Dedifferentiated amniotic fluid mesenchymal stem cell (primary cell): ENCODE measurements at regions not wholly inside any gene's neighbourhood (a gene's known extent, or its start where the extent isn't known, plus 50 kb on each side); places are given as distances from the start of the nearest gene placed in this dataset.
"Not testable (repeated sequence)": the region's sequence is repeated elsewhere in the genome, so short reads cannot be mapped to it uniquely, and the experiment has no call there.

Source experiments
- DNase-seq: peaks from one replicate; pipeline ENCODE4 v3.0.0-alpha.2; 2016; ENCODE audit errors: extremely low spot score

DNA sequence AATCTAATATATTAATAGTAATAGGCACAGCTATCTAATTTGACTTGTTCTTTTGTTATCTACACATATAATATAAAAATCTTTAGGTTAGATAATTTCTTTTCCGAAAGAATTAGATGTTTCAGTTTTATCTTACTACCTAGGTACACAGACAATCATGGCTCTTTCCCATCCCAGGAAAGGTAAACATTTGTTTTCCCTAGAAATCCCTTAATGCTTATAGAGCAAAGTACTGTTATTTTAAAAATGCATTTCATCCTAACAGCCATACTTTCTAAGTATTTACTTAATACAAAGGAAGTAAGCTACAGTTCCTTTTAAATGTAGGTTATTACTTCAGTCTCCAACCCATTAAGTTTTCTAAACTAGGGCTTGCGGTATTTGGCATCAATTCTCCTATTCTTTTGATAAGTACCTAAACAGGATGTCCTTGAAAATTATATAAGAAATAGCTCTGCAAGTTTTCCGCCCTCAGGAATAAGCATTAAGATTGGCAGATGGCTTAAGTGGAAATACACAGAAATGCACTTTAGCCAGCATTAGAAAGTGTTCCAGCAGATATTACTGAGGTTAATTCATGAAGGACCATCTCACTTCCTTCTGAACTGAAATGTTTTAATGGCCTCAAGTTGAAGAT lies 616.2 kb upstream of the SPRY2 start:
- DNase-seq = no peak

DNA sequence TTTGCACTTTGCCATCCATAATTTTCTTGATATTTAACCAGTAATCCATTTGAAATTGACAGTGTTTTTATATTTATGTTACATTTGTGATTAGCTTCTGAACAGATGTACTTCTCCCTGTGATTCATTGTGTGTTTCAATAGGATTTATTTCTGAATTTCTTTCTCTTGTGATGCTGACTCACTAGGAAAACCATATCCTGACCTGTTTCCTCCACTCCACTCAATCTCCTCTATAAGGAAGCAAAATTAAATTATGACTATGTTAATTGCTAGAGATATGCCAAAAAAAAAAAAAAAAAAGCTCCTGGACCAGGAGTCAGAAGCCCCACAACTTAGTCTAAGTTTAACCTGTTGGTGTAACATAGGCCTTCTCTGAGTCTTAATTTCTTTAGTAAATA lies 614.6 kb upstream of the SPRY2 start:
- DNase-seq = no peak

DNA sequence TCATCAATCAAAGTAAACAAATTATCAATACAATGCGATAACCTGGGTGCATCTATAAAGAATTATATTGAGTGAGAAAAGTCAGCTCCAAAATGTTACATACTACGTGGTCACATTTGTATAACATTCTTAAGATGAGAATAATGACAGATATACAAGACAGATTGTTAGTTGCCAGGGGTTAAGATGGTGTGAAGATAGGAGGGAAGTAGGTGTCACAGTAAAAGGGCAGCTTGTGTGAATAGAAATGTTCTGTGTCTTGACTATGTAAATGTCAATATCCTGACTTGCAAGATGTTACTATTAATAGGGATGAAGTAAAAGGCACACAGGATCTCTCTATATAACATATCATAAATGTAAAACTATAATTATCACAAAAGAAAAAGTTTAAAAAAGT lies 611.2 kb upstream of the SPRY2 start:
- DNase-seq = no peak

DNA sequence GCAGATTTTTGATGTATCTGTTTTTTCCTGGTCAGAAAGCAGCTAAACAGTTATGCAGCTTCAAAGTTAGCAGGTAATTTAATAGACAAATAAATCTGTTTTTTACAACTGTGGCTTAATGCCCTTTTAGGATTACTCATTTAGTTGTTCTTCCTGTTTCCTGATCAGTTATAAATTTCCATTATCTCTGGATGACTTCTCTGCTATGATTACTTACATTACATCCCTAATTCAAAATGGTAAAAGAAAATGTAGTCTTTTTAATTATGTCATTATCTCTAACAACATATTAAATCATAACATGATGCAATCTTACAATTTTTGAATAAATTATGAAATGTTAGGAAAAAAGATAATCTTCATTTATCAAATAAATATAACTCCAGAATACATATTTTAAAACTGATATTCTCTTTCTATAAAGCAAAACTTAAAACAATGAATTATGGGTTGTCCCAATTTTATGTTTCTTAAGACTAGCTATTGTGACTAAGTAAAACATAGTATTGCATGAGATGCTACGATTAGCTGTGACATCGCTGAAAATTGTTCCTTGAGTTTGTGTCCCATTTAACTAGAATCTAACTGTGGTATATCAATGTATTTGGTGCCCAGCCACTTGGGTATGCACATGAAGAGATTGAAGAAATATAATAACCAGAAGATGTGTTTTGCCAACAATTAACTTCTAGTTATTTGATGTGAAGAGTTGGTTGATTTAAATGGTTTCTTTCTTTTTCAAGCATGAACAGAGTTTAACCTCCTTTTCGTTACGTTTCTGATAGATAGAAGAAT lies 605.3 kb upstream of the SPRY2 start:
- DNase-seq = no peak

DNA sequence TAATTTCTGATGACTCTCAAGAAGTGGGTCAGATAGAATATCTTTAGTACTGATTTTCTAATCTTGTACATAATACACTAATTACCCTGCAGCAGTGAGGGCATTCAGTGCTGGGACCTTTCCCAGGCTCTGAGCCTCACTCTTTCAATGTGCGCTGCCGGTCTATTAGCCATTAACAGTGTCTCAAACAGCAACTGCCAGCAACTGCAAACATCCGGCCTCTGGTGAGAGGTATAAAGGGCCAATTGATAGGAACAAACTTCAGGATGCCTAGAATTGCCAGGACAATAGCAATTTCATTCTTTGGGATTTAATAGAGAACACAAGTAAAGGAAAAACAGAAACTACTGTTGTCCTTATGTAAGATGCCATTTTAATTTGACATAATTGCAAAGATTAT lies 604.4 kb upstream of the SPRY2 start:
- no peak for DNase-seq

DNA sequence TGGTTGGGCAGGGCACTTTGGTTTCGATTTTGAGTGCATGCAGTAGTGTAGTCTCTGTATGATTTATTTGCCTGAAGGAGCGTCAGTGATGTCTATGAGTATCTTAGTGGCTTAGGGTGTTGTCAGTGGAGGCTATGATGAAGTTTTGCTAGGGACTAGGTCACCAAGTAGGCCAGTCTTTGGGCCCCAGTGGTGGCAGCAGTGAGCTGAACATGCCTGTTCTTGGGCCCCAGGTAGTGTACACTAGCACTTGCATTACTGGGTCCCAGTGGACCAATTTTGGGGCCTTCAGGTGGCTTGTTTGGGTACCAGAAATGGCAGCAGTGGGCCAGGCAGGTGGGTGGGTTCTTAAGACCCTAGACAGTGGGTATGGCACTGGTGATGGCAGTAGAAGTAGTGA lies 598.7 kb upstream of the SPRY2 start:
- no peak for DNase-seq

- DNase-seq = no peak
These were observed 590.8 kb upstream of the SPRY2 start for GRCh38 chr13:80931766-80932165.

DNA sequence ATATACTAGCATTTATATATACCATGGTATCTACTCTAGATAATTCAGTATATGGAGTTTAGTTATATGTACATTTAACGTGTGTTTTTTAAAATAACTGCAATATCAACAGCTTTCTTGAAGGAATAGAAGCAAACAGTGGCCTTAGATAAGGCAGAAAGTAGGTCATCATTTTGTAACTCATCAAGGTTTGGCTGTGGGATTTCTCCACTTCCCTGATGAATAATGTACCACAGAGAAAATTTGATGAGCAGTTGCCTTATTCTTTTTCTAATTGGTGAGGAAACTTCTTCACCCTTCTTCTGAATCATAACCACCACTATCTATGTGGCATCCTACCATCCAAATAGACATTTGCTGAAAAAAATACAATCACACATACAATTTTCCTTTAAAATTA lies 590.2 kb upstream of the SPRY2 start:
- no peak for DNase-seq

DNA sequence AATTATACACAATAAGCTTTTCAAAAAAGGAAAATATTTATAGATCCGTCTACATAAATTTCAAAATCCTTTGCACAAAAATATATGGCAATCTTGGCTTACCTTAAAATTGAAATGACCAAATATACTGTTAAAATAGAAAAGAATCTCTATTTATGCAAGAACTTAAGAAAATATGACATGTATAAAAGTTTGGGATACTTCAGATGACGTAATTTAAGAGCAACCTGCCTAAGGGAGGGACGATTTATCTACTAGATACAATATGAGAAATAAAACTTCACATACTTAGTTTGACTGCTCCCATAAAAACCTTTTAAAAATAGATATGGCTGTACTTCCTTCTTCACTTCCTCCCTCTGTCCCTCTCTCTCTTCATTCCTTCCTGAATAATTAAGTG lies 587.3 kb upstream of the SPRY2 start:
- DNase-seq = no peak

DNA sequence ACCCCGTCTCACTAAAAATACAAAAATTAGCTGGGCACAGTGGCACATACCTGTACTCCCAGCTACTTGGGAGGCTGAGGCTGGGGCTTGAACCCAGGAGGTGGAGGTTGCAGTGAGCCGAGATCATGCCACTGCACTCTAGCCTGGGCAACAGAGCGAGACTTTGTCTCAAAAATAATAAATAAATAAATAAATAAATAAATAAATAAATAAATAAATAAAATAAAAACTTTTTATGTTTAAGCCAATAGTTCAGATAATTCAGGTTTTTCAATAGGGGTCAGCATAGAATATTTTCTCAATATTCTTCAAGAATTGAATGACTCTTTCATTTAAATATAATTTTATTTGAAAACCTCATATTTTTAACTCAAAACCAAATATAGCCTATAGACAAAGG lies 585.1 kb upstream of the SPRY2 start:
- not testable (repeated sequence) for DNase-seq

DNA sequence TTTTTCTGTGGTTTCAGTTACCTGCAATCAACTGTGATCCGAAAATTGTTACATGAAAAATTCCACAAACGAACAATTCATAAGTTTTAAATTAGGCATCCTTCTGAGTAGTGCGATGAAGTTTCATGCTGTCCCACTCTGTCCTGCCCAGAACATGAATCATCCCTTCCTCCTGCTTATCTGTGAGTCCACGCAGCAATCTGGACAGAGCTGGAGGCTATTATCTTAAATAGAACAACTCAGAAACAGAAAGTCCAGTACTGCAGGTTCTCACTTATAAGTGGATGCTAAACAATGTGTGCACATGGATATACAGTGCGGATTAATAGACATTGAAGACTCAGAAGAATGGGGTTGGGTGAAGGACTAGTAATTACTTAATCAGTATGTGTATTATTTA lies 583.7 kb upstream of the SPRY2 start:
- no peak for DNase-seq

DNA sequence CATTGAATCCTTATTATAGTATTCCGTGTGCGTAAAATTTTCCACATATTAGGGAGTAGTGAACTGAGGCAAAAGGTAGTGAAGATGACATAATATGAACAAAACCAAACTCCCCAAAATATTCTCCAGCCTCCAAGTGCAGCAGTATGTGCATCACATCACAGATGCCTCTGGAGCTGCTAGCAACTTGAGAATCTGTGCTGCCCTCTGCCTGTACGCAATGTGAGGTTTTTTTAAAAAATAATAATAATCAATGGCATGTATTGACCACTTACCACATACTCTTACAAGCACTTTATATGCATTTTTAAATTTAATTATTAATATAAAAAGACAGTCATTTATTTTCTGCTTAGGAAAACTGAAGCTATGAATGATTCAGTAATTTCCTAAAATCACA lies 583.0 kb upstream of the SPRY2 start:
- no peak for DNase-seq

- DNase-seq = no peak
These were observed 581.0 kb upstream of the SPRY2 start for GRCh38 chr13:80921971-80922370.

DNA sequence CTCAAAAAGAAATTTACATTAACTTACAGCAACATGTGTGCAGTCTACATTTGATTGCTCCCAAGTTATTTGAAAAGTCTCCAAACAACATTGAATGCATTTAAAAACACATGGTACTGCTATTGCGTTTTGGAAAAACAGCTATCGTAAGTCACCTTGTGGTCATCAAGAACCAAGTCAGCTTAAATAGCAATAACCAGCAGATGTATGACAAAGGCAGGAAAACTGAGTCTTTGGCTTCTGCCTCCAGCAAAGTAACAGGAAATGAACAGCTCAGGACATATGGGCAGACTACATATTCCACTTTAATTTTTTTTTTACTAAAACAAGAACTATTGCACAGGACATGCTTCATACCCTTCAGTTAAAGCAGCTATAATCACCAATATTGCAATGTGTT lies 580.6 kb upstream of the SPRY2 start:
- no peak for DNase-seq

DNA sequence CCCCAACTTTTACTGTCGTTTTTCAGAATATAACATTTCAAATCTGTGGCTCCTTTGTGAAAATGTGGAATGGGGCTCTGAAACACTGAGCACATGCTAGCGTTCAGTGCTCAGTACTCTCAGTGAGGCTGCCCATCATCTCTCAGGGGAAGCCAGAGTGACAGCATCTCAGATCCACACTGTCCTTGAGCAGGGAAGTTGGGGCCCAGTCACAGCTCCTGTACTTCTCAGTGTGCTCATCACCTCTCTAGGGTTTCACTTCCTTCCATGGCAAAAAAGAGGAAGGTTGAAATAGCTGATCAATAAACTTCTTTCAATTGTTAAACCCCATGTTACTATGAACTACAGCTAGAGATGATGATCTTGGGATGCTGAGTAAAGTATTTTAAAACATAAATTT lies 565.9 kb upstream of the SPRY2 start:
- no peak for DNase-seq

GRCh38 chr13:80904386-80904785 lies 563.5 kb upstream of the SPRY2 start:
- DNase-seq = no peak

DNA sequence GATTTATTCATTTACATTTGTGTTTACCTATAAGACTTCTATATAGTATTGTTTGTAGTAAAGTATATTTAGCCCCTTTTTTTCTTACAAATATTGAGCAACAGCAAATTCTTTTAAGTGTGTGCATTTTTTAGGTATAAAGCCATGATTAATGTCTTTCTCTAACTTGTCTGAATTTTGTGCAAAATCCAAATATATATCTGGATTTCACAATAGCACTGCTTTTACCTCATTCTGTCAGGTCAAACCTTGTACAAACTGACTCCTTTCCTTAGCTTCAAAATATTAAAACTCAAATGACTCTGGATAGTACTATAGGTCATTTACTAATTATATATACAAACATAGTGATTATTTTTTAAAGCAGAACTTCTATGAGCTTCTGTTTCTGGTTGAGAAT lies 563.0 kb upstream of the SPRY2 start:
- no peak for DNase-seq

DNA sequence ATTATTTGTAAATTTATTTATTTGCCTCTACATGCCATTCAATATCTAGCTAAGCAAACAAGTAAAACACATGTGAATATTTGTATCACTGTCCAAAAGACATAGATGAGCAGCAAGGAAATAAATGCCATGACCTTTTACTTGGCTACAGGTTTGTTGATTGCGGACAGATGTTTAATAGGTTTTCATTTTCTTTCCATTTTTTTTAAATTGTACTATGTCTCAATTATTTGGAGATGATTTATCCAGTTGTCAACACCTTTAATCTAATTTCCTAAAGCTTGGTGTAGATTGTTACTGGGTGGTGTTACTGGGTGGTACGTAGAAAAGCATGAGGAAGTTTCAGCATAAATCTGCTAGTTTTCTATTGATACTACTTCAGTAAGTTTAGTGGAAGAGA lies 560.6 kb upstream of the SPRY2 start:
- no peak for DNase-seq

DNA sequence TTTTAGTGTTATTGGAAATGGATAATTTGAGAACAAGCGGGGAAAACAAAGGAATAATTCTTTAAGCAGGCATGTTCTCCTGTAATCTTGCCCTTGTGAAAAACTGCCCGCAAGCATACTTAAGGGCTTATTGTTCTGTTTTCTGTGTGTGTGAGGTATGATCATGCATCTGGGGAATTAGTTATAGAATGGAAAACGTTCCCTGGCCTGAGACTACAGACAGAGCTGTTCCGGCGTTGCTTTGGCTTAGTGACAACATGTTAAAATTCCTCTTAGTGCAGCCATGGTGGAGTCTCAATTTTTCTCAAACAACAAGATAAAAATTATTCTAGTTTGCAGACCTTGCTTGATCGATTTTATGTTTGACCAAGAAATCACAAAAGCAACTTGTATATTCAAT lies 560.2 kb upstream of the SPRY2 start:
- no peak for DNase-seq

DNA sequence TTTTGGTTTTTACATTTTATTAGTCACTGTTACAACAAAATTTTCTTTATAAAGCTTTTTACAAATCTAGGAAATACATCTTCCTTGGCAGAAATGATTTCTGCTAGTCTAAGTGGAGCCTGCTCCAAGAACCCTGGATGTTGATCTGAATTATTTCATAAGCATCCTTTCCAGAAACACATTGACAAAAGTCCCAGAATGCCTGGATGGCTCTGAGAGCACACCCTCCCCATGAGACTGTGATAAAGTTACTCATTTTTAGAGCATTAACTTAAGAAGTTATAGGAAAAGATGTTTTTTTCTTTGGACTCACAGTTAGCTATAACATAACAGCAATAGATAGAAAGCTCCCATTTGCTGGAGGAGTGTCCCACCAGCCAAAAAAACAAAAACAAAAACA lies 559.6 kb upstream of the SPRY2 start:
- DNase-seq = no peak

DNA sequence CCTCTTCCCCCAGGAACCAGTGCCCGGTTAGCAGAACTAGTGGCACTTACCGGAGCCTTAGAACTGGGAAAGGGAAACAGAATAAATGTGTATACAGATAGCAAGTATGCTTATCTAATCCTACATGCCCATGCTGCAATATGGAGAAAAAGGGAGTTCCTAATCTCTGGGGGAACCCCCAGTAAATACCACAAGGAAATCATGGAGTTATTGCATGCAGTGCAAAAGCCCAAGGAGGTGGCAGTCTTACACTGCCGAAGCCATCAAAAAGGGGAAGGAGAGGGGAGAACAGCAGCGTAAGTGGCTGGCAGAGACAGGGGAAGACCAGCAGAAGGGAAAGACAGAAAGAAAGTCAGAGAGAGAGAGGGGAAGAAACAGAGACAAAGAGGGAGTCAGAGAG lies 556.7 kb upstream of the SPRY2 start:
- not testable (repeated sequence) for DNase-seq

DNA sequence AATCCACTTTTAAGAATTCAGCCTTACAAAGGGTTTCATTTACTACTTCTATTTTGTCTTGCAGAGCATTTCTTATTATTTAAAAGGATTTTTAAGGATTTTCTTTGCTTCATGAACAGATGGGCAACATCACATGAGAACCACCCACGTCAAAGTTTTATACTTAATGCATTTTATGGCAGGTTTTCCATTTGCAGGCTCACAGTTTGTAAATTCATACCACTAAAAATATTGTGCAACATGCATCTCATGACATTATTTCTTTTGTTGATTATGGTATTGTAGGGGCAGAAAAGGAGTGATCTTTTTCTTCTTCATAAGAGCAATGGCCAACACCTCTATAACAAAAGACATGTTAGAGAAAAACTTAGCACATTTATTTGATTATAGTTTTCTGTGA lies 554.0 kb upstream of the SPRY2 start:
- no peak for DNase-seq

DNA sequence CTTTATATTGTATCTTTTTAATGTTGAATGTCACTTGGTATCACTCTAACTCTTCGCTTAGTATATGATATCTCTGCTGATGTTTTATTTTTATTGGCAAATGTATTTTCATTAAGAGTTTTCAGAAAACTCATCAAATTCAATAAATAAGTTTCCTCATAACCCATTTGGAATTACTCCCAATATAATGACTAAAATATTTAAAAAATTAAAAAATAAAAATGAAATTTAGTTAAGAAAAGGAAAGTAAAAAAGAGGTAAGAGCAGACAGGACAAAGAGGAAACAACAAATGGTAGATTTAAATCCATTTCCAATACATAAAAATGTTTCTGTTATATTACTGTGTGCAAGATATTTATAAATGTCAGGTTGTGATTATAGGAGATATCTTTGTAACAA lies 548.9 kb upstream of the SPRY2 start:
- no peak for DNase-seq

DNA sequence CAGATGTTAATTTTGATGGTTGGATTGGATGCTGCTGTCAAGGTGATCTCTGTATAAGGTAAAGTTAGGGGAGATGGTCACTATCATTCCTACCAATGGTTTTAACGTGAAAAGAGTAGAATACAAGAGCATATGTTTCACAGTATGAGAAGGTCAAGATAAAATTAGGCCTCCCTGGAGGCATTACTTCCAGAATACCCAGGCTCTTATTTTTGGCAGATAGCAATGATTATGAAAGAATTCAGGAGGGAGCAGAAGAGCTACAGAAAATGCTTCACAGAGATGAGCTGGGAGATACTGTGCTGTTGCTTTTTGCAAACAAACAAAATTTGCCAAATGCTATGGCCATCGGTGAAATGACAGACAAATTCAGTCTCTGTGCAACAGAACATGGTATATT lies 547.5 kb upstream of the SPRY2 start:
- no peak for DNase-seq
